H1 (cell line): ENCODE measurements at regions not wholly inside any gene's neighbourhood (a gene's known extent, or its start where the extent isn't known, plus 50 kb on each side); places are given as distances from the start of the nearest gene placed in this dataset.

Experiments used
- BACH1 ChIP-seq: IDR thresholded peaks from 2 replicates; pipeline ENCODE4 v1.6.1; 2012; ENCODE audit warnings: low read length, improper control_type of control experiment
- CHD2 ChIP-seq: IDR thresholded peaks from 2 replicates; pipeline ENCODE4 v1.6.1; 2012; ENCODE audit warnings: low read length, improper control_type of control experiment
- HDAC2 ChIP-seq, 2 experiments: fragments of 300-600 bp in 1 of 2; sonication (generic) in 1 of 2; IDR thresholded peaks; 2 replicates each; pipeline ENCODE4 v1.6.1; 2011 to 2012; ENCODE audit warnings: low read depth in 2 of 2, low read length in 2 of 2, mild to moderate bottlenecking in 2 of 2, moderate library complexity in 2 of 2, borderline replicate concordance in 1 of 2, inconsistent platforms in 1 of 2
- SIRT6 ChIP-seq: IDR thresholded peaks from one replicate; pipeline ENCODE4 v1.7.1; 2012; ENCODE audit warnings: low read length, inconsistent platforms

DNA sequence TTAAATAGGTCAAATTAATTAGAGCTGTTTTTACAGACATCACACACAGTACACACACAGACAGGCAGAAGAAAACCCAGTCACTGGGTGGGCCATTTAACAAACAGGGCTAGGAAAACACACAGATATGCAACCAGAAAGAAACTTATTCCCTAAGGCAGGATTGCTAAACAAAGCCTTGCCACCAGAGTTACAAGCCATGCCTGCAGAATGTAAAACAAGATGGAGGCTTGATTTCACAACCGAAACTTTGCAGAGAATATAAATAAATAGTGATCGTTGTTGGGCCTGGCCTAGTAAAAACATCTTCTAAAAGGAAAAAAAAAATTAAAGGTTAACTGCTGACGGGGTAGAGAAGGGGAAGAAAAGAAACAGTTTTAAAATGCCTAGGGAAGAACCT lies 212.3 kb downstream of the NAP1L3 start (continued):
- TF ChIP-seq BACH1 (no peak), SIRT6 (no peak), HDAC2 (IDR thresholded peaks at IDR 0.05; ENCODE audit: borderline replicate concordance in 1 of 2, low read depth in 2 of 2, low read length in 2 of 2) (no peak), CHD2 (no peak)
- TF ChIP-seq, all 59 proteins: peak for 0
